ENCODE measurements at regions not wholly inside any gene's neighbourhood (a gene's known extent, or its start where the extent isn't known, plus 50 kb on each side); places are given as distances from the start of the nearest gene placed in this dataset.

DNA sequence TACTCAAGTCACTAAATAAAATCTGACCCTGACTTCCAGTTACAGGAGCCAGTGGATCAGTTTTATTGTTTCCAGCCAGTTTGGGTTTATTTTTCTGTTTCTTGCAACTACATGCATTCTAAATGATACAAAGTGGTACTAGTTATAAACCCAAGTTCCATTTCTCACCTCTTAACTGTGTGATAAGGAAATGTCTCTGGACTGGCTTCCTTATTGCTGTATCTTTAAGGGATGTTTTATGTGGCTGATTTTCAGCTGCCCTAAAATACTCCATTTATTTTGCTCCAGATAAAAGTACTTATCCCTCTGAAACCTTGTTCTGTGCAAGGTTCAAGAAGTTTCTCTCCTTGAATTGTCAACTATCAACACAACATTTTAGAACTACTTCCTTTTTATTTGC, 107.9 kb upstream of the DLX2 start:
- Histone ChIP-seq H3K4me1 (replicated peaks) (no peaks in the 10 kb centered on the region), H3K27me3 (replicated peaks) (no peaks in the 10 kb centered on the region), H3K9me3 (replicated peaks) (no peaks in the 10 kb centered on the region), H3K27ac (no peak overlapping the region; the same call in 1 of the 2 replicates), H3K4me3 (no peak overlapping the region), H3K36me3 (no peaks in the 10 kb centered on the region; the same call in 1 of the 2 replicates)
- no peak for DNase-seq (ENCODE audit: low read depth in 1 of 2, low spot score in 2 of 2)

DNA sequence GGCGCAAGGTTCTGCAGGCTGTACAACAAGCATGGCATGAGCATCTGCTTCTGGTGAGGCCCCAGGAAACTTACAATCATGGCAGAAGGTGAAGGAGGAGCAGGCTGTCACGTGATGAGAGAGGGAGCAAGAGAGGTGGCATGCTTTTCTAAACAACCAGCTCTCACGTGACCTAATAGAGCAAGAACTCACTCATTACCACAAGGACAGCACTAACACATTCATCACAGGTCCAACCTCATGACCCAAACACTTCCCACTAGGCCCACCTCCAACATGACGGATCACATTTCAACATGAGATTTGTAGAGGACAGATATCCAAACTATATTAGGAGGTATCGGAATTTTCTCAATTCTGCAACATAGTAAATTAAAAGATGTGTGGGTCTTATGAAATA, 108.8 kb upstream of the DLX2 start:
- no peaks in the 10 kb centered on the region for H3K4me1 ChIP-seq (replicated peaks)
- H3K4me3 ChIP-seq: no peak overlapping the region
- no peaks in the 10 kb centered on the region for H3K9me3 ChIP-seq (replicated peaks)
- no peak for DNase-seq (ENCODE audit: low read depth in 1 of 2, low spot score in 2 of 2)
- H3K27ac ChIP-seq: no peak overlapping the region
- H3K36me3 ChIP-seq: no peaks in the 10 kb centered on the region; the same call in 1 of the 2 replicates
- no peaks in the 10 kb centered on the region for H3K27me3 ChIP-seq (replicated peaks)

DNA sequence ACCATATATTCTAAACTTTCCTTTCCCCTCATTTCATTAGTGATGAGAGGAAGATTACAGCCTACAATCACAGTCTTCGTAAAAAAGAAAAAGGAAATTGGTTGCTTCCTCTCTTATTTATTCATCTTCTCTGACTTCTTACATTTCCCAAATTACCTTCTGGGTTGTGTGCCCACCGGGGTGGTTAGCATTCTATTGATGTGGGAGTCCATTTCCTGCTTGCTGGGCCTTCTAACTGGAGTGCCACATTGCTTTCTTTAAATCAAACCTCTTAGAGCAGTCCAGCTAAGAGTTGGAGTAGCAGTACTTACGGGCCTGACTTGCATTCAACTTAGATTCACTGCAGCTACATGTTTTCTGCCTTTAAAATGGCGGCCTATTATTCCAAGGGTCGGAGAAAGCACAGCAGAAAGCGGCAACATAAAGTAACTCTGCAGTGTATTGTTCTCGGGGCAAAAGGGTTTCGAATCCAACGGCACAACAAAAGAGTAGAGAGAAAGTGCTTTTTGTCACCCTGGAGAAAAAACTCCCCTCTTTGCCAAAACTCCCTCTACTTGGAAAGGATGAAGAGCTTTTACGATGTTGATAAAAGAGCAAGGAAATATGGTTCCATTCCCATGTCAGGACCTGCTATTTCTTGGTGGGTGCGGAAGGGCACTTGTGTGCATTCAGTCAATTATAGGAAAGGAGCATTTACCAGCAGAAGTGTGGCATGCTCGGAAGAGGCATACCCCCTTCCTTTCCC, 110.6 kb upstream of the DLX2 start:
- Histone ChIP-seq H3K9me3 (replicated peaks) (no peaks in the 10 kb centered on the region), H3K27me3 (replicated peaks) (no peaks in the 10 kb centered on the region), H3K36me3 (no peaks in the 10 kb centered on the region; the same call in 1 of the 2 replicates), H3K27ac (no peak overlapping the region), H3K4me1 (replicated peaks) (no peaks in the 10 kb centered on the region), H3K4me3 (no peak overlapping the region)
- no peak for DNase-seq (ENCODE audit: low read depth in 1 of 2, low spot score in 2 of 2)

DNA sequence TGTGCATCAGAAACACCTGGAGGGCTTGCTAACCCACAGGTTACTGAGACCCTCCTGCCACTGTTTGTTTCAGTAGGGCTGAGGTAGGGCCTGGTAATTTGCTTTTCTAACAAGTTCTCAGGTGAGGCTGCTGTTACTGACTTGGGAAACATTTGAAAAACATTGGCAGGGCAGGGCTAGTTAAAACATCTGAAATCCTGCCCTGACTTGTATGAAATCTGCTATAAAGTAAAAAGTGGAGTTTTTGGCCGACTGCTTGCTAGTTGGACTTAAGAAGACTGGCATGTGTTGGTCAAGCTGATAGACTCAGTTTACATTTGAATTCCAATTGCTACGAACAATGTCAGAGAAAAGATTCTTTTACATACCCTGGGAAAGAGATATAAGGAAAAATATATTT, 111.6 kb upstream of the DLX2 start:
- no peak overlapping the region for H3K27ac ChIP-seq
- H3K4me1 ChIP-seq (replicated peaks): no peaks in the 10 kb centered on the region
- H3K27me3 ChIP-seq (replicated peaks): no peaks in the 10 kb centered on the region
- no peaks in the 10 kb centered on the region; the same call in 1 of the 2 replicates for H3K36me3 ChIP-seq
- no peak overlapping the region for H3K4me3 ChIP-seq
- no peak for DNase-seq (ENCODE audit: low read depth in 1 of 2, low spot score in 2 of 2)
- no peaks in the 10 kb centered on the region for H3K9me3 ChIP-seq (replicated peaks)

DNA sequence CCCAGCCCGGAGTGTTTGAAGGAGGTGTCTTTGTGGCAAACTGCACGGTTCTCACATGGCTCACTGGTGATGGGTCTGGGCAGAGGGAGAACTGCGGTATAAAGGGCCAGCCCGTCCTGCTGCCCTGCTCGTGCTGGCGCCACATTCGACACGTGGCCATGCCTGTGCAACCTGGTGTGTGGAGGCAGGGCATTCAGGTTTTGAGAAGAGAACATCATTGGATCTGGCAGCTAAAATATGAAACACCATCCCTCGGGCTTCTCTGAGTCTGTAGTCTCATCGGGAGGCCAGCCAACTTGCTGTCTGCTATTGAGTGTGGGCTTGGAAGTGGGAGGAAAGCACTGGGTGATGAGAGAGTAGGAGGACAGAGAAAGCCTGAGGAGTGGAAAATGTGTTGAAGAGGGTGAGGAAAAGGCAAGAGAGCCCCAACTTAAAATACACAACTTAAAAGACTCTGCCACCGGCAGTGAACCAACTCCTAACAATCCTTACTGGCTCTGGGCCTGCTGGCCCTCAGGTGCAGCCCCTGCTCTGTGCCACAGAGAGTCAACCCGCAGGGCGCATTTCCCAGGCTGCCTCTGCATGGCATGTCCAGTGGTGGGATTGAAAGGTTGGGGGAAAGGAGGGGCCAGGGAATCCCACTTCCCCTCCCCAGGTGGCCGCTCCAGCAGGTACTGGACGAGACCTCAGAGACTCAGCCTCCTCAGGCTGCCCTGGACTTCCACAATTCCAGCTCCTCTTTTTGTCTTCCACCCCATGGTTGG, 112.7 kb upstream of the DLX2 start:
- Histone ChIP-seq H3K4me1 (replicated peaks) (no peaks in the 10 kb centered on the region), H3K27ac (no peak overlapping the region), H3K9me3 (replicated peaks) (no peaks in the 10 kb centered on the region), H3K36me3 (no peaks in the 10 kb centered on the region; the same call in 1 of the 2 replicates), H3K4me3 (no peak overlapping the region), H3K27me3 (replicated peaks) (no peaks in the 10 kb centered on the region)
- no peak for DNase-seq (ENCODE audit: low read depth in 1 of 2, low spot score in 2 of 2)

DNA sequence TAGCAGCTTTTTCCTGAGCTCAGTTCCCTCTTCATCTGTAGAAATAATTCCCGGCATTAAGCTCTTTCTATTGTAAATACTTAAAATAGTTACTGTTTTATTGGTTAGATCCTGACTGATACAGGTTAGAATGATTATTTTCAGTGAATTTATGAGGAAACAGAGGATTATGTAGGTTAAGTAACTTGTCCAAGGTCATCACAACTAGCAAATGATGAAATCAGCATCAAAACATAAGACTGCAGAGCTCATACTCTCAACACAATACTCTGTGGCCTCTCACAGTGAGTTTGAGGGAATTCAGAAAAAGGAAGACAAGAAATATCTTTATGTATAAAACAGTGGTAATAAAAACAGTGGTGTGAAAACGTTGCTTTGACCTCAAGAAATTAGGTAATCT, 113.2 kb upstream of the DLX2 start:
- no peaks in the 10 kb centered on the region for H3K27me3 ChIP-seq (replicated peaks)
- no peaks in the 10 kb centered on the region for H3K4me1 ChIP-seq (replicated peaks)
- H3K36me3 ChIP-seq: no peaks in the 10 kb centered on the region; the same call in 1 of the 2 replicates
- DNase-seq (ENCODE audit: low read depth in 1 of 2, low spot score in 2 of 2): no peak
- H3K9me3 ChIP-seq (replicated peaks): no peaks in the 10 kb centered on the region
- no peak overlapping the region for H3K4me3 ChIP-seq
- H3K27ac ChIP-seq: no peak overlapping the region

DNA sequence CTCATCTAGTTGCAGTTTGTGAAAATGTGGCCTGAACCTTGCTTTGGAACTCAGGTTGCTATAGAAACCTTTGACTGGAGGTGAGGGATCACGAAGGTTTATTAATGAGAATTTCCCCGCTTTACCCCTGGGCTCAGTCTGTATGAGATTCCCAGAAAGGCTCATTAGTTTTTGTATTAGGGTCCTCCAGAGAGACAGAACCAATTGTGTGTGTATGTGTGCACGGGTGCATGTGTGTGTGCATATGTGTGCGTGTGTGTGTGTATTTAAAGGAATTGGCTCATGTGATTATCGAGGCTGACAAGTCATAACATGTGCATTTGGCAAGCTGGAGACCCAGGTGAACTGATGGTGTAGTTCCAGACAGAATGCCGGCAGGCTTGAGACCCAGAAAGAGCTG, 113.8 kb upstream of the DLX2 start:
- no peak overlapping the region for H3K27ac ChIP-seq
- no peak overlapping the region for H3K4me3 ChIP-seq
- no peaks in the 10 kb centered on the region for H3K4me1 ChIP-seq (replicated peaks)
- H3K27me3 ChIP-seq (replicated peaks): no peaks in the 10 kb centered on the region
- H3K36me3 ChIP-seq: no peaks in the 10 kb centered on the region; the same call in 1 of the 2 replicates
- DNase-seq (ENCODE audit: low read depth in 1 of 2, low spot score in 2 of 2): no peak
- no peaks in the 10 kb centered on the region for H3K9me3 ChIP-seq (replicated peaks)

DNA sequence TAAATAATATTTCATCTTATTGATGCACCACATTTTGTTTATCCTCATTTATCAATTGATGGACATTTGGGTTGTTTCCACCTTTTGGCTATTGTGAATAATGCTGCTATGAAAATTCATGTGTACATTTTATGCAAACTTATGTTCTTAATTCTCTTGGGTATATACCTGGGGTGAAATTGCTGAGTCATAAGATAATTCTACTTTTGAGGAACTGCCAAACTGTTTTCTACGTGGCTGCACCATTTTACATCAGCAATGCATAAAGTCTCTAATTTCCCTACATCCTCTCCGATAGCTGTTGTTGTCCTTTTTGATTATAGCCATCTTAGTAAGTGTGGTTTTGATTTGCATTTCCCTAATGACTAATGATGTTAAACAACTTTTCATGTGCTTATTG, 116.5 kb upstream of the DLX2 start:
- DNase-seq (ENCODE audit: low read depth in 1 of 2, low spot score in 2 of 2): no peak
- Histone ChIP-seq H3K27ac (no peak overlapping the region), H3K4me1 (replicated peaks) (no peaks in the 10 kb centered on the region), H3K4me3 (no peak overlapping the region), H3K36me3 (no peaks in the 10 kb centered on the region; the same call in 1 of the 2 replicates), H3K9me3 (replicated peaks) (no peaks in the 10 kb centered on the region), H3K27me3 (replicated peaks) (no peaks in the 10 kb centered on the region)

DNA sequence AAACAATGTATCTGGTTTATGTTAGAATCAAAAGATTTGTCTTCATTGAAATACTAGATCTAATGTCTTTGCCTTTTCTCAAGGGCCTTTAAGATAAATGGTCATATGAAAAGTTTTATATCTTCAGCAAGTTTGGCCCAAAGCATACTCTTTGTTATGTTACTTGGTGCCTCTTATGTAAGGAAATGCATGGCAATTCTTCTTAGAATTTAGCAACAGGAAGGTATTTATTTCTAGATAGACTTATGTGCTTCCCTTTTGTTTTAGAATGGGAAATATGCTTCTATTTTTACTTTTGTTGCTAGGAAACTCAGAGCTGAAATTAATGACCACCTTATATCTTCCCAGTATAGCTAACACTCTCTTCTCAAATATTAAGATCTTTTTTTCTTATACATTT, 117.4 kb upstream of the DLX2 start:
- no peaks in the 10 kb centered on the region for H3K27me3 ChIP-seq (replicated peaks)
- no peak overlapping the region for H3K4me3 ChIP-seq
- no peak overlapping the region for H3K27ac ChIP-seq
- no peaks in the 10 kb centered on the region for H3K4me1 ChIP-seq (replicated peaks)
- H3K36me3 ChIP-seq: no peaks in the 10 kb centered on the region
- no peak for DNase-seq (ENCODE audit: low read depth in 1 of 2, low spot score in 2 of 2)
- H3K9me3 ChIP-seq (replicated peaks): no peaks in the 10 kb centered on the region

DNA sequence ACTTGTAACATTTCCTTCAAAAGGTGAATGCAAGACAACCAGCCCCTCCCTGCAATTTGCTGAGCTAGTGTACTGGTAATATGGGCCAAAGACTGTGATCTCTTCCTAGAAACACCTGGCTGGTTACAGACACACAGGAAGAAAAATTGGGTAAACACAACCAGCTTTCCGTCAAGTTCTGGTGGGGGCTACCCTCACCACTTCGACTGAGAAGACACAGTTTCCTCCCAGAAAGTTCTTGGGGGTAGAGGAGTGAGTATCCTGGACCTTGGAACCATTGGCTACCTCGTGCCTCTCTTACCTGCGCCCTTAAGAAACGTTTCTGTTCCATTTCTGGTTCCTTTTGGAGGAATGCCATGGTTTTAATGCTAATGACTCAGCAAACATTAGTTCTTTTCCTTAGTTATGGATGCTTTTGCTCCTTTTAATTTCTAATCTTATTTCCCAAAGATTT, 120.9 kb upstream of the DLX2 start:
- H3K9me3 ChIP-seq (replicated peaks): no peaks in the 10 kb centered on the region
- no peak for DNase-seq (ENCODE audit: low read depth in 1 of 2, low spot score in 2 of 2)
- H3K27me3 ChIP-seq (replicated peaks): no peaks in the 10 kb centered on the region
- no peak overlapping the region for H3K27ac ChIP-seq
- H3K36me3 ChIP-seq: no peaks in the 10 kb centered on the region
- H3K4me1 ChIP-seq (replicated peaks): no peaks in the 10 kb centered on the region
- no peak overlapping the region for H3K4me3 ChIP-seq

DNA sequence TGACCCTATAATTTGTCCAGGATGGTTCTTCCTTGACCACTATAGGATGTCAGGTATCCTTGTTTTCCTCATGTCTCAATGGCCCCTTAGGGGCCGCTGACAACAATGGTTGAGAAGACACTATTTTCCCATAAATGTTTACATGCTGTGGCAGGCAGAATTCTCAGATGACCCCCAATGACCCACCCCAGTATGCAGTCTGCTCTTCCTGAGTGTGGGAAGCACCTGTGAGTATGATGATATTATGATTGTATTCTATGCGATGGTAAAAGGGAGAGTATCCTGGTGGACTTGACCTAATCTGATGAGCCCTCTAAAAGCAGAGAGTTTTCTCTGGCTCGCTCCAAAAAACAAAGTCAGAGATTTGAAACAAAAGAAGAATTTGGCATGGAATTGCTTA, 123.1 kb upstream of the DLX2 start:
- Histone ChIP-seq H3K9me3 (replicated peaks) (no peaks in the 10 kb centered on the region), H3K36me3 (no peaks in the 10 kb centered on the region), H3K4me1 (replicated peaks) (no peaks in the 10 kb centered on the region), H3K4me3 (no peak overlapping the region), H3K27me3 (replicated peaks) (no peaks in the 10 kb centered on the region), H3K27ac (no peak overlapping the region)
- no peak for DNase-seq (ENCODE audit: low read depth in 1 of 2, low spot score in 2 of 2)

DNA sequence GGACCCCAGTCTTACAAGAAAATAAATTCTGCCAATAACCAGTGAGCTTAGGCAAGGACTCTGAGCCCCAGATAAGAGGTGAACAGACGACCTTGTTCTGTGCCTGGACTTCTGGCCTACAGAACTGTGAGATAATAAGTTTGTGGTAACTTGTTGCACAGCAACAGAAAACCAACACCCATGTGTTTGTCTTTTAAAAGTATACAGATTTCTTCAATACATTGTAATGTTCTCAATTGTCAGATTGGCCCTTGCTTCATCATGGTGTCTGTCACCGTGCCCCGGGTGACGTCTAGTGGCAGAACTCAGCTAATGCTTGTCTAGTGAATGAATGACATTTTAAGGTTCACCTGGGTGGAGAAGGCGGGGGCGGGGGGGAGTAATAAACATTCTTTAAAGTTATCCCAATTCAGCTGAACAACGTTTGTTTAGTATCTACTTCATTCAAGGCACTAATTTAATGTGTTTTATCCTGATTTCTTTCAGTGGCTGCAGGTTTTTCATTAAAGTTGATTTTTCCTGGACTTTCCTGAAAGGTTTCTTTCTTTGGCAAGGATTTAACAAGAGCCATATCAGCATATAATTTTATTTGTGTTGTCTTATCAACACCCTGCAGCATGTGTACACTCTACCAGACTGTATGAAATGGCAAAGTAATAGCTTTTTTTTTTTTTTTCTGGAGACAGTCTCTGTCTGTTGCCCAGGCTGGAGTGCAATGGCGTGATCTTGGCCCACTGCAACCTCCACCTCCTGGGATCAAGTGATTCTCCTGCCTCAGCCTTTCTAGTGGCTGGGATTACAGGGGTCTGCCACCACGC, 123.8 kb upstream of the DLX2 start:
- Histone ChIP-seq H3K9me3 (replicated peaks) (no peaks in the 10 kb centered on the region), H3K4me3 (no peak overlapping the region), H3K36me3 (no peaks in the 10 kb centered on the region), H3K27ac (no peak overlapping the region), H3K4me1 (replicated peaks) (peaks cover 5% of the 10 kb centered on the region), H3K27me3 (replicated peaks) (no peaks in the 10 kb centered on the region)
- DNase-seq (ENCODE audit: low read depth in 1 of 2, low spot score in 2 of 2): no peak

DNA sequence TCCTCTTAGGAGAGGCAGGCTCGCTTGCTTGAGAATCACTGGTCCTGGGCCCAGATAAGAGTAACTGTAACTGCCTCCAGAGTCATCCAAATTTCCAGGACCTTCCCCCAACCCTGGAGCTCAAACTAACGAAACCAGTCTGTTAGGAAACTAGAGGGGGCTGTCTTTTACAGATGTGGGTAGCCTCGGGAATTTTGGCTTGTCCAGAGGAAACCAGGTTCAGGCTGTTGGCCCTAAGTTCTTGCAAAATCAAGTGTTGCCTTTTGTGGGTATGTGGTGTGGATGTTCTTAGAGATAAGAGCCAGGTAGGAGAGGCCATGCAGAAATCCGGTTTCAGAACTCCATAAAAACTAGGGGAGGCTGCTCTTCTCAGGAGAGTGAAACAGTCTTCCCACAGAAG, 125.0 kb upstream of the DLX2 start:
- Histone ChIP-seq H3K4me1 (replicated peaks) (peaks cover 18% of the 10 kb centered on the region), H3K27me3 (replicated peaks) (no peaks in the 10 kb centered on the region), H3K36me3 (no peaks in the 10 kb centered on the region), H3K27ac (no peak overlapping the region), H3K9me3 (replicated peaks) (no peaks in the 10 kb centered on the region), H3K4me3 (no peak overlapping the region)
- DNase-seq (ENCODE audit: low read depth in 1 of 2, low spot score in 2 of 2): no peak

Measured in SJSA1 (cell line).